Kidney (tissue), 13 donors: ENCODE measurements at regions not wholly inside any gene's neighbourhood (a gene's known extent, or its start where the extent isn't known, plus 50 kb on each side); places are given as distances from the start of the nearest gene placed in this dataset.

Source experiments
- DNase-seq, 5 donors: peaks; one replicate each; pipeline ENCODE4 v3.0.0-alpha.2; 2013 to 2020
- FAIRE-seq: peaks from 2 replicates; lab custom pipeline; 2012; peaks lifted over from hg19 to GRCh38; lab: Jason Lieb, UNC
- H3K27ac ChIP-seq, 2 donors: one replicate each; pipeline ENCODE4 v1.7.0; 2013; ENCODE audit warnings: low read depth in 2 of 2, low read length in 2 of 2, inconsistent platforms in 1 of 2
- H3K27me3 ChIP-seq: one replicate; pipeline ENCODE4 v1.7.1; 2013; ENCODE audit warnings: low read length, inconsistent platforms; ENCODE audit not compliant: control insufficient read depth, insufficient read depth
- H3K36me3 ChIP-seq, 3 donors: one replicate each; pipeline versions ENCODE4 v1.7.0 to v1.7.1; 2013; ENCODE audit warnings: low read length in 3 of 3, control low read depth in 1 of 3, inconsistent platforms in 1 of 3; ENCODE audit not compliant: insufficient read depth in 3 of 3, control insufficient read depth in 2 of 3
- H3K4me1 ChIP-seq, 3 donors: one replicate each; pipeline versions ENCODE4 v1.7.0 to v1.7.1; 2013; ENCODE audit warnings: low read length in 3 of 3, inconsistent platforms in 1 of 3, low read depth in 1 of 3; ENCODE audit not compliant: control insufficient read depth in 2 of 3, insufficient read depth in 2 of 3
- H3K4me3 ChIP-seq, 3 donors: one replicate each; pipeline versions ENCODE4 v1.7.0 to v1.8.1; 2013; ENCODE audit warnings: low read length in 3 of 3, control low read depth in 1 of 3, inconsistent platforms in 1 of 3
- H3K9ac ChIP-seq, 3 donors: one replicate each; pipeline versions ENCODE4 v1.7.0 to v1.7.1; 2013; ENCODE audit warnings: low read length in 3 of 3, control low read depth in 1 of 3, inconsistent platforms in 1 of 3
- H3K9me3 ChIP-seq, 3 donors: one replicate each; pipeline versions ENCODE4 v1.7.0 to v1.7.1; 2013; ENCODE audit warnings: low read length in 3 of 3, control low read depth in 1 of 3, inconsistent platforms in 1 of 3; ENCODE audit not compliant: control insufficient read depth in 2 of 3, insufficient read depth in 1 of 3
- CTCF ChIP-seq: IDR thresholded peaks from 3 replicates; pipeline ENCODE4 v1.5.1; 2012; ENCODE audit warnings: mild to moderate bottlenecking, moderate library complexity, borderline replicate concordance; ENCODE audit not compliant: insufficient read depth; ENCODE audit errors: extremely low read depth
- intact Hi-C: fragments of 100-400 bp; cut with DNase I; formaldehyde crosslinking; loops from one replicate; pipeline ENCODE4 v1.11.1; 2022
- donor health status: control.
- donor health status: control.
- donor health status: control.
- donor health status: control.
- donor health status: control.
- donor health status: DM: yes; HTN: yes; CAD: no.
- donor health status: Normal renal cell carcinoma (clear cell type).

GRCh38 chr6:133156689-133157088 is 84.5 kb upstream of the EYA4 start:
- no peak overlapping the region for H3K4me3 ChIP-seq
- TF ChIP-seq CTCF = no peak
- no peaks in the 10 kb centered on the region for H3K9me3 ChIP-seq
- H3K36me3 ChIP-seq = no peaks in the 10 kb centered on the region
- intact Hi-C loops = no loop called here
- FAIRE-seq (no peak), DNase-seq (no peak)
- H3K27me3 ChIP-seq = no peaks in the 10 kb centered on the region
- no peak overlapping the region for H3K27ac ChIP-seq
- no peak overlapping the region for H3K9ac ChIP-seq
- H3K4me1 ChIP-seq = no peaks in the 10 kb centered on the region

GRCh38 chr6:133157995-133158394 is 83.2 kb upstream of the EYA4 start:
- peak in 2 of 5 donors; percentile 59 to 77 for DNase-seq
- no peaks in the 10 kb centered on the region for H3K4me1 ChIP-seq
- intact Hi-C loops = no loop called here

GRCh38 chr6:133159255-133159795 is 81.8 kb upstream of the EYA4 start:
- no peak overlapping the region for H3K9ac ChIP-seq

More at GRCh38 chr6:133157995-133158394, 83.2 kb upstream of the EYA4 start:
- Histone ChIP-seq H3K9me3 (no peaks in the 10 kb centered on the region), H3K27ac (no peak overlapping the region), H3K36me3 (no peaks in the 10 kb centered on the region), H3K9ac (no peak overlapping the region), H3K4me3 (no peak overlapping the region), H3K27me3 (no peaks in the 10 kb centered on the region)
- FAIRE-seq = no peak
- TF ChIP-seq CTCF = no peak

More at GRCh38 chr6:133159255-133159795, 81.8 kb upstream of the EYA4 start:
- no peak for TF ChIP-seq CTCF
- no peaks in the 10 kb centered on the region for H3K9me3 ChIP-seq
- no peaks in the 10 kb centered on the region for H3K36me3 ChIP-seq
- no peak for FAIRE-seq
- no peaks in the 10 kb centered on the region for H3K4me1 ChIP-seq
- H3K27me3 ChIP-seq = no peaks in the 10 kb centered on the region
- no peak for DNase-seq
- H3K4me3 ChIP-seq = no peak overlapping the region
- intact Hi-C loops = no loop called here
- no peak overlapping the region for H3K27ac ChIP-seq
